Osteoblast (primary cell): ENCODE measurements at regions not wholly inside any gene's neighbourhood (a gene's known extent, or its start where the extent isn't known, plus 50 kb on each side); places are given as distances from the start of the nearest gene placed in this dataset.

Source experiments
- DNase-seq: peaks from one replicate; pipeline ENCODE4 v3.0.0; 2011; ENCODE audit warnings: low spot score, mixed read lengths; ENCODE audit not compliant: insufficient read length; ENCODE audit errors: missing footprints
- H2AFZ ChIP-seq: 2 replicates; pipeline ENCODE4 v1.6.0; 2011; ENCODE audit warnings: mild to moderate bottlenecking, low read length
- H3K27ac ChIP-seq: 2 replicates; pipeline ENCODE4 v1.5.1; 2011; ENCODE audit warnings: mild to moderate bottlenecking, low read depth, low read length, moderate library complexity
- H3K27me3 ChIP-seq: 2 replicates; pipeline ENCODE4 v1.6.0; 2012; ENCODE audit warnings: mild to moderate bottlenecking, control low read depth, inconsistent platforms, low read length, moderate library complexity; ENCODE audit not compliant: insufficient read depth
- H3K36me3 ChIP-seq: 2 replicates; pipeline ENCODE4 v1.5.1; 2011; ENCODE audit warnings: mild to moderate bottlenecking, low read length, control low read depth, moderate library complexity; ENCODE audit not compliant: insufficient read depth
- H3K4me1 ChIP-seq: 2 replicates; pipeline ENCODE4 v1.5.1; 2011; ENCODE audit warnings: mild to moderate bottlenecking, low read length, control low read depth, moderate library complexity; ENCODE audit not compliant: insufficient read depth
- H3K4me2 ChIP-seq: 2 replicates; pipeline ENCODE4 v1.6.0; 2011; ENCODE audit warnings: mild to moderate bottlenecking, low read length; ENCODE audit not compliant: insufficient read depth
- H3K4me3 ChIP-seq: fragments of 200-600 bp; sonication (generic); 3 replicates; pipeline ENCODE4 v1.5.1; 2012; ENCODE audit warnings: mild to moderate bottlenecking, low read length, inconsistent platforms; ENCODE audit not compliant: insufficient read depth
- H3K79me2 ChIP-seq: 2 replicates; pipeline ENCODE4 v1.6.0; 2012; ENCODE audit warnings: mild to moderate bottlenecking, low read length, control low read depth, inconsistent platforms; ENCODE audit not compliant: insufficient read depth
- H3K9me3 ChIP-seq: 2 replicates; pipeline ENCODE4 v1.5.1; 2011; ENCODE audit warnings: low read depth, low read length, control low read depth
- H4K20me1 ChIP-seq: 2 replicates; pipeline ENCODE4 v1.6.0; 2012; ENCODE audit warnings: mild to moderate bottlenecking, low read length, control low read depth; ENCODE audit not compliant: insufficient read depth
- TF ChIP-seq, protein P1 (sequence below): IDR thresholded peaks from 2 replicates; pipeline ENCODE4 v1.5.1; 2011; ENCODE audit warnings: mild to moderate bottlenecking, low read depth, low read length, moderate library complexity; ENCODE audit errors: extremely low read depth

DNA sequence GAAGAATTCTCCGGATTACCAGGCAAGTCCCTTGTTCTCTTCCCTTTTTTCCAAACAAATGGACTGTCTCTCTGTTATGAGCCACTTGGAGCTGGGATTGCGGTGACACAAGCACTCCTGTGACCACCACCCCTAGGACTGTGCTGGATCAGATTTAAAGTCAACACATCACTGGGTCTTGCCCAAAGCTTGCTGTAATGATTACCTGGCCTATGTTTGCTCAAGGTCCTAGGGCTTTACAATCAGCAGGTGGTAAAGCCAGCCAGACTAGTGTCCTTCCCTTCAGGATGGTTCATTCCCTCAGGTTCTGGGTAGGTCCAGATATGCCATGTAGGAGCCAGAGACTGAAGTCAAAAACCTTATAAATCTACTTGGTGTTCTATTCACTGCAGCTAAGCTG is 144.7 kb downstream of the COX18 start:
- Histone ChIP-seq H3K79me2 (no peaks in the 10 kb centered on the region), H3K4me2 (no peak overlapping the region), H3K36me3 (no peaks in the 10 kb centered on the region), H3K27ac (no peak overlapping the region), H2AFZ (no peak overlapping the region), H3K4me1 (no peaks in the 10 kb centered on the region), H4K20me1 (no peaks in the 10 kb centered on the region), H3K4me3 (no peak overlapping the region), H3K27me3 (no peaks in the 10 kb centered on the region), H3K9me3 (no peaks in the 10 kb centered on the region)
- TF ChIP-seq, protein P1, sequence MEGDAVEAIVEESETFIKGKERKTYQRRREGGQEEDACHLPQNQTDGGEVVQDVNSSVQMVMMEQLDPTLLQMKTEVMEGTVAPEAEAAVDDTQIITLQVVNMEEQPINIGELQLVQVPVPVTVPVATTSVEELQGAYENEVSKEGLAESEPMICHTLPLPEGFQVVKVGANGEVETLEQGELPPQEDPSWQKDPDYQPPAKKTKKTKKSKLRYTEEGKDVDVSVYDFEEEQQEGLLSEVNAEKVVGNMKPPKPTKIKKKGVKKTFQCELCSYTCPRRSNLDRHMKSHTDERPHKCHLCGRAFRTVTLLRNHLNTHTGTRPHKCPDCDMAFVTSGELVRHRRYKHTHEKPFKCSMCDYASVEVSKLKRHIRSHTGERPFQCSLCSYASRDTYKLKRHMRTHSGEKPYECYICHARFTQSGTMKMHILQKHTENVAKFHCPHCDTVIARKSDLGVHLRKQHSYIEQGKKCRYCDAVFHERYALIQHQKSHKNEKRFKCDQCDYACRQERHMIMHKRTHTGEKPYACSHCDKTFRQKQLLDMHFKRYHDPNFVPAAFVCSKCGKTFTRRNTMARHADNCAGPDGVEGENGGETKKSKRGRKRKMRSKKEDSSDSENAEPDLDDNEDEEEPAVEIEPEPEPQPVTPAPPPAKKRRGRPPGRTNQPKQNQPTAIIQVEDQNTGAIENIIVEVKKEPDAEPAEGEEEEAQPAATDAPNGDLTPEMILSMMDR = no peak
- DNase-seq = no peak

DNA sequence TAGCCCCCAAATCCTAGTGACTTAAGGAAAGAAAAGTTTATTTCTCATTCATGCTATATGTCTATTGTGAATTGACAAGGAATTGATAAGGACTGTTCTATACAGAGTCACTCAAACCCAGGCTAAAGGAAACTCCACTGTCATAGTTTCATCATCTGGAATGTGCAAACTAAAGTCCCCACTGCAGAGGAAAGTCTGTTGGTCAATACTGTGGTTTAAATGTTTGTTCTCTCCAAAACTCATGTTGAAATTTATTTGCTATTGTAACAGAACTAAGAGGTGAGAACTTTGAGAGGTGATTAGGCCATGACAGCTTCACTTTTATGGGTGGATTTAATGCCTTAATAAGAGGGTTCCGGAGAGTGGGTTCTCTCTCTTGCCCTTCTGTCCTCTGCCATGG is 149.6 kb downstream of the COX18 start:
- Histone ChIP-seq H3K4me1 (no peaks in the 10 kb centered on the region), H3K9me3 (no peaks in the 10 kb centered on the region), H3K27ac (no peak overlapping the region), H3K4me3 (no peak overlapping the region), H4K20me1 (no peaks in the 10 kb centered on the region), H3K4me2 (no peak overlapping the region), H2AFZ (no peak overlapping the region), H3K79me2 (no peaks in the 10 kb centered on the region), H3K36me3 (no peaks in the 10 kb centered on the region), H3K27me3 (no peaks in the 10 kb centered on the region)
- DNase-seq = no peak
- TF ChIP-seq, protein P1 = no peak

DNA sequence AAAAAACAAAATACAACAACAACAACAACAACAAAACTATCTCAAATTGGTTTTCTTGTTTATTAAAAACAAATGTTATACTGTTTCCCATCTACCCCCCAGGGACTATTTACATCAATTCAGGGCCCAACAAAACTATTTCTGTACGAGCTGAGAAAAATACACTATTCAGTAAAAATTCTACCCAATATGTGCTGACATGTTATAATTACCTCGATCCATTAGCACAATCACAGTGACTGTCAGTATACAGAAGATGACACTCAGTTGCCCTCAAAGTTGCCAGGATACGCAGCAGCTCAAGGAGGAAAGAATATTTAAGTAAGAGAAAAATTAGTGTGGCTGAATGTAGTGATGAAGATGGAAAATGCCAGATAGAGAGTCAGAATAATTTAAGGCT is 150.1 kb downstream of the COX18 start:
- Histone ChIP-seq H3K79me2 (no peaks in the 10 kb centered on the region), H2AFZ (no peak overlapping the region), H3K36me3 (no peaks in the 10 kb centered on the region), H3K9me3 (no peaks in the 10 kb centered on the region), H3K27me3 (no peaks in the 10 kb centered on the region), H3K4me3 (no peak overlapping the region), H4K20me1 (no peaks in the 10 kb centered on the region), H3K27ac (no peak overlapping the region), H3K4me1 (no peaks in the 10 kb centered on the region), H3K4me2 (no peak overlapping the region)
- TF ChIP-seq, protein P1 = no peak
- DNase-seq = no peak

DNA sequence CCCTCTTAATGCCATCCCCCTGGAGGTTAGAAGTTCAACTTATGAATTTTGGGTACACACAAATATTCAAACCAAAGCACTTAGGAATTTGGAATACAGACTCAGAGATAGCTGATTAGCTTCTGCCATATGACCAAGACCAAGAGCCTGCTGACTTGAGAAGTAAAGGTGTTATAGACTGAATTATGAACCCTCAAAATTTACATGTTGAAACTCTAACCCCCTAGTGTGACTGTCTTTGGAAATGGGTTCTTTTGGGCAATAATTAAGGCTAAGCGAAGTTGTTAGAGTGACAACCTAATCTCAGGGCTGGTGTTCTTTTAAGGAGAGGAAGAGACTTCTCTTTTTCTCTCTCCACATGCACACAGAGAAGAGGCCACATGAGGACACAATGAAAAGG is 151.2 kb downstream of the COX18 start:
- no peaks in the 10 kb centered on the region for H3K27me3 ChIP-seq
- H3K27ac ChIP-seq = no peak overlapping the region
- H2AFZ ChIP-seq = no peak overlapping the region
- H3K4me1 ChIP-seq = no peaks in the 10 kb centered on the region
- no peaks in the 10 kb centered on the region for H3K79me2 ChIP-seq
- no peak overlapping the region for H3K4me3 ChIP-seq
- no peaks in the 10 kb centered on the region for H3K9me3 ChIP-seq
- no peak for DNase-seq
- no peaks in the 10 kb centered on the region for H4K20me1 ChIP-seq
- TF ChIP-seq, protein P1 = no peak
- H3K36me3 ChIP-seq = no peaks in the 10 kb centered on the region
- no peak overlapping the region for H3K4me2 ChIP-seq
